Erythroblast (primary cell): ENCODE measurements at regions not wholly inside any gene's neighbourhood (a gene's known extent, or its start where the extent isn't known, plus 50 kb on each side); places are given as distances from the start of the nearest gene placed in this dataset.

Experiments used
- GATA1 ChIP-seq: IDR thresholded peaks from 2 replicates; pipeline ENCODE4 v1.6.1; 2011; ENCODE audit warnings: low read depth, mild to moderate bottlenecking, control low read depth, low read length, moderate library complexity
- POLR2A ChIP-seq: IDR thresholded peaks from 2 replicates; pipeline ENCODE4 v1.6.1; 2011; ENCODE audit warnings: mild to moderate bottlenecking, low read length

GRCh38 chr1:99146129-99146848 lies 118.0 kb upstream of the PLPPR4 start:
- no peak for TF ChIP-seq POLR2A
- no peak for TF ChIP-seq GATA1
